MG63 (cell line): ENCODE measurements at regions not wholly inside any gene's neighbourhood (a gene's known extent, or its start where the extent isn't known, plus 50 kb on each side); places are given as distances from the start of the nearest gene placed in this dataset.

Experiments
- DNase-seq: peaks from one replicate; pipeline ENCODE4 v3.0.0-alpha.2; 2020
- H3K27me3 ChIP-seq: fragments of 250-450 bp; sonication (Bioruptor Pico); 2 replicates; pipeline ENCODE4 v1.5.1; 2020; ENCODE audit warnings: mild to moderate bottlenecking, moderate library complexity
- H3K36me3 ChIP-seq: fragments of 250-450 bp; sonication (Bioruptor Pico); 2 replicates; pipeline ENCODE4 v1.5.1; 2020; ENCODE audit warnings: mild to moderate bottlenecking, moderate library complexity
- H3K4me3 ChIP-seq: fragments of 250-450 bp; sonication (Bioruptor Pico); 2 replicates; pipeline ENCODE4 v1.5.1; 2020; ENCODE audit warnings: mild to moderate bottlenecking, moderate library complexity
- H3K9me3 ChIP-seq: fragments of 250-450 bp; sonication (Bioruptor Pico); 2 replicates; pipeline ENCODE4 v1.5.1; 2020; ENCODE audit warnings: mild to moderate bottlenecking, moderate library complexity

DNA sequence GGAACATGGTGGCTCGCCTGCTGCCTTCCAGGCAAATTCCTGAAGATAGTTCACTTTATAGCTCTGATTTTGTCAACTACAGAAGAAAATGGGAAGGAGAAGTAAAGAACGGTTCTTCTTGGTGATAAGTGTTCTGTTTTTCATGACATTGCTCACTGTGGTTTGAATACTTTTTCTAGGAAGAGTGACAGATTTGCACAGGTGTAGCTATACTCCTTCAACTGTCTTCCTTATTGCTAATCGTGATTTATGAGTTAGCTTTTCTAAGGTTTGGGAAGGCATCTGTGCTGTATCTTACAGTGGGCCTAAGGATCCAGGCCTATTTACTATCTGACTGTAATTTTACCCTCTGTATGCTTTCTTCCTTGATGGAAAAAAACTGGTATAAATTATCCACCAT lies 405.6 kb downstream of the NDFIP2 start:
- H3K9me3 ChIP-seq: no peaks in the 10 kb centered on the region
- H3K4me3 ChIP-seq: no peak overlapping the region
- no peaks in the 10 kb centered on the region for H3K27me3 ChIP-seq
- no peaks in the 10 kb centered on the region for H3K36me3 ChIP-seq
- DNase-seq: no peak

DNA sequence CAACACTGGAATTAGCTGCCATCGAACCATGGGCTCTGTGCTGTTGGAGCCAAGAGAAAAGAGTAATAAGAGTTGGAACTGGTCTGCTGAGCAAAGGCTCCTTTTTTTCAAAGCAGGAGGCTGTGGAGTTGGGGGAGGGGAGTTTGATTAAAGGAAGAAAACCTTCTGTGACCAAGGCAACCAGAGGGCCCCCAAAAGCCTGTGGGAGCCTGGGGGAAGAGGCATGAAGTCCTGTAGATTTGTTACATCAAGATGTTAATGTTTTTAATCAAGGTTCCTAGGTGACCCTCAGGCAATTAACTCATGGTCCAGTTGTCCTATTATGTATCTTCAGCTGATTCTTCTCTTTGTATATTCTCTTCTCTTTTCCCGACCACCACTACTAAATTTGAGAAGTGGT lies 403.9 kb downstream of the NDFIP2 start:
- DNase-seq: no peak
- H3K36me3 ChIP-seq: no peaks in the 10 kb centered on the region
- no peaks in the 10 kb centered on the region for H3K9me3 ChIP-seq
- no peaks in the 10 kb centered on the region for H3K27me3 ChIP-seq
- no peak overlapping the region for H3K4me3 ChIP-seq

DNA sequence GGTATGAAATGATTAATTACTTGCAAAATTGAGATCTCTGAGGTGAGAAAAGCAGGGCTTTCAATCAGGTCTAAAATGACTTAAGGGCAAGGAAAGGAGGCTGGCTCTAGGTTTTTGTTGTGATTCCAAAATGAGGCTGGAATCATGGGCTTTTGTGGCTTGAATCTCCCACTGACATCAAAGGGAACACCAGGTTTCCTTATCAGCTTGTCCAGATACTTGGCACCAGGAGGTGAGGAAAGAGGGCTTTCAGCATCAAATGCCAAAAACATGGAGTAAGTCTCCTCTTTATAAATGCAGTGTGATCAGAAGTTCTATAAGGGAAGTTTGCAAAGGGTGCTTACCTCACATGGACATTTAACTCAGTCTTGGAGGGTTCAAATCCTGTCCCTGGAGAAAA lies 402.3 kb downstream of the NDFIP2 start:
- Histone ChIP-seq H3K36me3 (no peaks in the 10 kb centered on the region), H3K27me3 (no peaks in the 10 kb centered on the region), H3K4me3 (no peak overlapping the region), H3K9me3 (no peaks in the 10 kb centered on the region)
- DNase-seq: no peak

GRCh38 chr13:79880818-79881217 lies 399.9 kb downstream of the NDFIP2 start:
- DNase-seq: no peak
- Histone ChIP-seq H3K36me3 (no peaks in the 10 kb centered on the region), H3K4me3 (no peak overlapping the region), H3K27me3 (no peaks in the 10 kb centered on the region), H3K9me3 (no peaks in the 10 kb centered on the region)

DNA sequence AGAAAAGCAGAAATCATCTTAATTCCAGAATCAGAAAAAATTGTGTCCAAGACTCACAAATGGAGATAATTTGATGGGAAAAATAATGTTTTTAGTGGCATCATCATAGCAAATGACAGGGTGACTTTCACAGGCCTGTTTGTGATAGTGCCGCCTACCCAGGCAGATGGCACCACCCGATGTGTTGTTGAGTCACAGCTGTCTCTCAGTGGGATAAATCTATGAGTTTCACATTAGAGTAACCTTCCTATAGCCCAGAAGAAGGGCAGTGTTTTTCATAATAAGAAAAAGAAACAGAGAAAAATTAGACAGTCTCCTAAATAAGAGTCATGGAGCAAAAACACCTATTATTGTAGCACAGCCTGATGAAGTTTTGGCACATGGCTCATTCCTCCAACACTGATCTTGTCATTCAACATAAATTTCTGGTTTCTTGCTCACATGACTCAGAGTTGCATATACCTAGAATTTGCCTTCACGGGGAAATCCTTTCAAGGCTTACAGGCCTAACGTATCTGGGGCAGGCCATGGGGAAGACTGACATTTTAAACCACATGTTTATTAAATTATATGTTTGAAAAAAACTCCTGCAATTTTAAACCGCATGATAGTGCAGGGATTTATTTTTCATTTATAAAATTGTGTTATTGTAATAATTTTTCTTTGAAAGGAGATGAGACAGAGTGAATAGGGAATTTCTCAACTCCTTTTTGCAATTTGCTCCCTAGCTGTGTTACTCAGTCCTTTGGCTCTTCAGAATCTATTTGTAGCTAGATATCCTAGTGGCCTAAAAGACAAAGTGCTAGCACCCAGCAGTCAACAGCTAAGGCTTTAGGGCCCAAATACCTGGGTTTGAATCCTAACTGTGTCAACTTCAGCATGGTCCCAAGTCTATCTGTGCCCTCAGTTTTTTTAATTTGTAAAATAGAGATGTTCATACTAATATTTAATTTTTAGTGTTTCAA lies 393.7 kb downstream of the NDFIP2 start:
- Histone ChIP-seq H3K27me3 (no peaks in the 10 kb centered on the region), H3K36me3 (no peaks in the 10 kb centered on the region), H3K4me3 (no peak overlapping the region), H3K9me3 (no peaks in the 10 kb centered on the region)
- no peak for DNase-seq

GRCh38 chr13:79871594-79871993 lies 390.6 kb downstream of the NDFIP2 start:
- Histone ChIP-seq H3K9me3 (no peaks in the 10 kb centered on the region), H3K27me3 (no peaks in the 10 kb centered on the region), H3K36me3 (no peaks in the 10 kb centered on the region), H3K4me3 (no peak overlapping the region)
- no peak for DNase-seq

DNA sequence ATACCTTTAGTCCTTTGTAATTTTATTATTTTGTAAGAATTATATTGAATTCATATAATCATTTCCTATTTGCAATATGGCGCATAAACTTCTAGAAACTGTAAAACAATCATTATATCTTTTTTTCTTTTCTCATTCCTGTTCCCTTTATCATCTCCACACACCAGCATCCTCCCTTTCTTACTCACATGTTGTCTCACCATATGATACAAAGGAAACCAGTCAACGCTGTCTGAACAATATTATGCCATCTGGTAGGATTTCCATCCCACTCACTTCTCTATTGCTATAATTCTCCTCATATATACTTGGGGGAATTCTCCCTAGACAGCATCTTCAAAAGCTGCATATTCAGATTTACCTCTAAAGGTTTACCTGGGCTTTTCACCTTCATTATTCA lies 389.8 kb downstream of the NDFIP2 start:
- Histone ChIP-seq H3K9me3 (no peaks in the 10 kb centered on the region), H3K27me3 (no peaks in the 10 kb centered on the region)
- no peak for DNase-seq

DNA sequence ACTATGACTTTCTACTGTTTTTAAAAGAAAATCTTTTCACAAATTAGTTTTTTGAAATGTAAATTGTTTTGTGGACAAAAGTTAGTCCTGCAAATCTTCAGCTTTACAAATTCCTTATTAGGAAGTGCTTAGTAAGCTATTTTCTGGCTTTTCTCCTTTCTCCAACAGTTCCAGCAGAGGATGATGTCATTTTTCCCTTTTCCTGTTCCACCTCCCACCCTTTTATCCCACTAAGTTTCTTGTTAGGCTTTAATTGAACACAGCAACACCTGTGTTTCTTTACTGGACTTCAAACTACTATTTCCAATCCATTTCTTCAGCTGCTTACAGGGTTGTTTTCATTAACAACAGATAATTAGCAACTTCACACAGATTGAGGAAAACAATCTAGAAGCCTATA lies 389.2 kb downstream of the NDFIP2 start:
- DNase-seq: no peak
- Histone ChIP-seq H3K27me3 (no peaks in the 10 kb centered on the region), H3K9me3 (no peaks in the 10 kb centered on the region), H3K36me3 (no peaks in the 10 kb centered on the region), H3K4me3 (no peak overlapping the region)

More for the DNA sequence above, 389.8 kb downstream of the NDFIP2 start:
- Histone ChIP-seq H3K4me3 (no peak overlapping the region), H3K36me3 (no peaks in the 10 kb centered on the region)

- H3K27me3 ChIP-seq: no peaks in the 10 kb centered on the region
- no peak for DNase-seq
- H3K36me3 ChIP-seq: no peaks in the 10 kb centered on the region
- H3K9me3 ChIP-seq: no peaks in the 10 kb centered on the region
- no peak overlapping the region for H3K4me3 ChIP-seq
These were observed 388.4 kb downstream of the NDFIP2 start for GRCh38 chr13:79869326-79869725.

DNA sequence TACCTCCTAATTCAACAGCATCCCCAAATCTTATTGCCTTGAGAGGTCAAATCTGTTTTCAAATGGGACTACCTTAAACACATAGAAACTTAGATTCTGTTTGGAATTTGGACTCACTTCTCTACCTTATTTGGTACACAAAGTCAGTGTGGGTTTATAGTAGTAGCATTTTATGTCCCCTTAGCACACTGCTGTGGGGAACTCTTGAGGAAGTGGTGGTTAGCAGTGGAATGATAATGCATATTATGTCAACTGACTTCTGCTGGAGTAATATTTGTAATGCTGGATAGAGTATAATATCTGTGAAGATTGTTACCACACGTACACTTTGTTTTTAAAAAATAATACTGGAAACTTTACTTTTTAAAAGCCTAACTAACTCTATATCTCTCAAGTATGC lies 386.3 kb downstream of the NDFIP2 start:
- Histone ChIP-seq H3K36me3 (no peaks in the 10 kb centered on the region), H3K4me3 (no peak overlapping the region), H3K27me3 (no peaks in the 10 kb centered on the region), H3K9me3 (no peaks in the 10 kb centered on the region)
- no peak for DNase-seq

- Histone ChIP-seq H3K4me3 (no peak overlapping the region), H3K36me3 (no peaks in the 10 kb centered on the region), H3K9me3 (no peaks in the 10 kb centered on the region), H3K27me3 (no peaks in the 10 kb centered on the region)
- DNase-seq: no peak
These were observed 385.5 kb downstream of the NDFIP2 start for GRCh38 chr13:79866436-79866835.

DNA sequence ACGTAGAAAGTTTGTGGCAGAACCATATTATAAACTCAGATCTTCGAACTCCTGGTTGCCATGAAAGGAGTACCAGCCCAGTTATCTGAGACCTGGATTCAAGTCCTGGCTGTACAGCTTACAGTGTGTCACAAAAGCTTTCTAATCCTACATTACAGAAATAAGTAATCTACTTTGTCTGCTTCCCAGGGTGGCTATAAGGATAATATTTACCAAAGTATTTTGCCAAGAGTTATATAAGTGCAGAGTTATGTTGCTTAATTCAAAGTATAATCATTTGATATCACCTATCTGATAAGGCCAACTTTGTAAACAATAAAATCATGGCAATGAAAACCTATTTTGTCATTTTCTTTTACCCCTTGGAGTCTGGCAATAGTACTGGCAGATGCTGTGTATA lies 381.6 kb downstream of the NDFIP2 start:
- Histone ChIP-seq H3K36me3 (no peaks in the 10 kb centered on the region), H3K27me3 (no peaks in the 10 kb centered on the region), H3K9me3 (no peaks in the 10 kb centered on the region), H3K4me3 (no peak overlapping the region)
- no peak for DNase-seq

DNA sequence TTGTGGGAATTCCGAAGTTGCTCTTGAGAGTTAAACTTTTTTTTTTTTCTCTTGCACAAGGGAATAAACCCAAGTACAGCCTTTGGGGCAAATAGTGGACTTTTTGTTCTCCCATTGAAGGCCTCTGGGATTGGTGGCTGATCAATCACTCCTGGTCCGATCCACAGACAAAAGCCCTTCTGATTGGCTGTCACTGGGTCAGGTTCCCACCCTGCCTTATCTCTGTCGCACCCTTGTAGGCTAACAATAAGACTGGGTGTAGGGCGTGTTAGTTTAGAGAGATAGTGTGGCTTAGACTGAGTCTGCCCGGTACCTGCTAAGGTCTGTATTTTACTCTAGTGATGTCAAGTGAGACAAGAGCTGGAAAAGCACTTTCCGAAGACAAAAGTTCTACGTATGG lies 380.8 kb downstream of the NDFIP2 start:
- H3K27me3 ChIP-seq: no peaks in the 10 kb centered on the region
- H3K4me3 ChIP-seq: no peak overlapping the region
- H3K9me3 ChIP-seq: no peaks in the 10 kb centered on the region
- DNase-seq: no peak
- H3K36me3 ChIP-seq: no peaks in the 10 kb centered on the region

DNA sequence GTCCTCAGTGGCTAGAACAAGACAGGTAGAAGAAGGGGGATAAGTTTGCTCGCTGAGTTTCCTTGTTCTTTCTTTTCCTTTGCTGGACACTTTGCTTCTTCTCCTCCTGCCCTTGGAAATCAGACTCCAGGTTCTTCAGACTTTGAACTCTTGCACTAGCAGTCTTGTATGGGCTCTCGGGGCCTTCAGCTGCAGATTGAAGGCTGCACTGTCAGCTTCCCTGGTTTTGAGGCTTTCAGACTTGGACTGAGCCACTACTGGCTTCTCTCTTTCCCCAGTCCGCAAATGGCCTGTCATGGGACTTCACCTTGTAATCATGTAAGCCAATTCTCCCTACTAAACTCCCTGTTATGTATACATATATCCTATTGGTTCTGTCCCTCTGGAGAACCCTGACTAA lies 379.8 kb downstream of the NDFIP2 start:
- Histone ChIP-seq H3K9me3 (no peaks in the 10 kb centered on the region), H3K36me3 (no peaks in the 10 kb centered on the region), H3K27me3 (no peaks in the 10 kb centered on the region), H3K4me3 (no peak overlapping the region)
- no peak for DNase-seq

DNA sequence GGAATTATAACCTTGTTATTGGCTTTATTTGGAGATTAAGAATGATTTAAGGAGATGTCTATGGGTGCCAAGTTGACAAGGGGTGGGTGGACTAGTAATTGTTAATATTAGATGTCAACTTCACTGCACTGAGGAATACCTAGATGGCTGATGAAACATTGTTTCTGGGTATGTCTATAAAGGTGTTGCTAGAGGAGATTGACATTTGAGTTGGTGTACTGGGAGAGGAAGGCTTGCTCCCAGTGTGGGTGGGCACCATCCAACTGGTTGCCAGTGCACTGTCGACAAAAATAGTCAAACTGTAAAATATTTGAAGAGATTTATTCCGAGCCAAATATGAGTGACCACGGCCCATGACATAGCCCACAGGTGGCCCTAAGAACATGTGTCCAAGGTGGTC lies 378.8 kb downstream of the NDFIP2 start:
- no peak for DNase-seq
- H3K27me3 ChIP-seq: no peaks in the 10 kb centered on the region
- H3K9me3 ChIP-seq: no peaks in the 10 kb centered on the region
- H3K36me3 ChIP-seq: no peaks in the 10 kb centered on the region
- no peak overlapping the region for H3K4me3 ChIP-seq

DNA sequence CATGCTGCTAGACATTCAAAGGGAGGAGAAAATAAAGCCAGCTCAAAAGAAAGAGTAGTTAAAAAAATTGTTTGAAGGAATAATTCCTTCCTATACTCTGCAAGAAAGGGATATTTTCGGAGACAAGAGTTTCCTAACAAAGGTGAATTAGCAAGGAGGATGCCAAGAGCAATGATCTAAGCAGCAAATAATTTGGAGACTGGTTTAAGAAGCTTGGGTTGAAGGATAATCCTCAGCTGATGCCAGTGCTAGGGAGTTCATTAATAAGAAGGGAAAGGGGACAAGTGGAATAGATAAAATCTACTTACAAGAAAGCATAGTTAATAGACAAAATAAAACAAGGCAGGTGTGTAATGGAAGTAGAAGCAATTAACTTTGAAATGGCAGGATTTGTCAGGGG lies 372.3 kb downstream of the NDFIP2 start:
- Histone ChIP-seq H3K4me3 (no peak overlapping the region), H3K36me3 (no peaks in the 10 kb centered on the region), H3K9me3 (no peaks in the 10 kb centered on the region), H3K27me3 (no peaks in the 10 kb centered on the region)
- no peak for DNase-seq

GRCh38 chr13:79851318-79851717 lies 370.4 kb downstream of the NDFIP2 start:
- no peak for DNase-seq
- Histone ChIP-seq H3K9me3 (no peaks in the 10 kb centered on the region), H3K4me3 (no peak overlapping the region), H3K27me3 (no peaks in the 10 kb centered on the region), H3K36me3 (no peaks in the 10 kb centered on the region)

- no peak for DNase-seq
- Histone ChIP-seq H3K27me3 (no peaks in the 10 kb centered on the region), H3K9me3 (no peaks in the 10 kb centered on the region)
These were observed 367.1 kb downstream of the NDFIP2 start for GRCh38 chr13:79847882-79848592.

More at GRCh38 chr13:79847882-79848592, 367.1 kb downstream of the NDFIP2 start:
- Histone ChIP-seq H3K36me3 (no peaks in the 10 kb centered on the region), H3K4me3 (no peak overlapping the region)
